ENCODE measurements at regions not wholly inside any gene's neighbourhood (a gene's known extent, or its start where the extent isn't known, plus 50 kb on each side); places are given as distances from the start of the nearest gene placed in this dataset.
"Not testable (repeated sequence)": the region's sequence is repeated elsewhere in the genome, so short reads cannot be mapped to it uniquely, and the experiment has no call there.

DNA sequence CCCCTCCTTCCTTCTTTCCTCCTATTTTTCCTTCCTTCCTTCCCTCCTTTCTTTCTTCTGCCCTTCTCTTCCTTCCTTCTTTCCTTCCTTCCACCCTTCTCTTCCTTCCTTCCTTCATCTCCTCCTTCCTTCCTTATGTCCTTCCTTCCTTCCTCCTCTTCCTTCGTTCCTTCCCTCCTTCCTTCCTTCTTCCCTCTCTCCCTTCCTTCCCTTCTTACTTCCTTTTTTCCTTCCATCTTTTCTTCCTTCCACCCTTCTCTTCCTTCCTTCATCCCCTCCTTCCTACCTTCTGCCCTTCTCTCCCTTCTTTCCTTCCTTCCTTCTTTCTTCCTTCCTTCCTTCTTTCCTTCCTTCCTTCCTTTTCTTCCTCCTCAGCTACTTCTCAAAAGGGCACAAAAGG is 287.3 kb upstream of the ZNF507 start:
- no peak for DNase-seq

- DNase-seq = no peak
Observed at GRCh38 chr19:32061315-32061714, 284.1 kb upstream of the ZNF507 start.

- DNase-seq = no peak
Observed at GRCh38 chr19:32063601-32064000, 281.8 kb upstream of the ZNF507 start.

DNA sequence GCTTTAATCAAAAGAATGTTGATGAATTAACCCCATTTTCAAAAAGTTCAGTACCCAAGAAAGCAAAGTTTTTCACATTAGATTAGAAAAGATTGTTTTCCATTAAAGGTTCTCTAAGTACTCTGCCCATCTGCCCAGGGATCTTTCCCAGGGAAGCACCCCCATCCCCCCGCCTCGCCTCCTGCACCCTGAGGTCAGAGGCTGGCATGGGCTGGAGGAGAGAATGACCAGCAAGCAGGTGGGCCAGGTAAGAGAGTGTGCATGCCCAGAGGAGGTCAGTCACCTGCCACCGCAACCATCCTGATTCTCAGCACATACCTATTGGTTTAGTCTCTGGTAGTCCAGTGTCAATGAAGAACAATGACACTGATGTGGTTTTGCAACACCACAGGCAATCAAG is 279.4 kb upstream of the ZNF507 start:
- no peak for DNase-seq

- DNase-seq = no peak
Observed at GRCh38 chr19:32067685-32068084, 277.7 kb upstream of the ZNF507 start.

DNA sequence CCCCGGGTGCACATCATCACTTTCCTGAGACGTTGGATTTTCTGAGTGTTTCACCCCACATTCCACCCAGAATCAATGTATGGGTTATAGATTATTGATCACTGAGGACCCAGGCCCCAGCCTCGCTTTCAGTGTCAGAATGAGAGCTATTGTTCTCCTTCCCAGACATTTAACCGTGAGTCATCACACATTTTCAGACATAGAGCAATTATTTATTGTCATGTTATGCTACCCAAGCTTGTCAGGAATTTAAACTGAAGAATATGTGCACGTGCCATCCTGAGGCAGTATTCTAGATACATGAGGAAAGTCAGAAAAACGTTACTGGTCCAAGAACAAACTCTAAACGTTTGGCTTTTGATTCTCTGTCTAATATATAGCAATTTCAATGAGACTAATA is 276.6 kb upstream of the ZNF507 start:
- no peak for DNase-seq

DNA sequence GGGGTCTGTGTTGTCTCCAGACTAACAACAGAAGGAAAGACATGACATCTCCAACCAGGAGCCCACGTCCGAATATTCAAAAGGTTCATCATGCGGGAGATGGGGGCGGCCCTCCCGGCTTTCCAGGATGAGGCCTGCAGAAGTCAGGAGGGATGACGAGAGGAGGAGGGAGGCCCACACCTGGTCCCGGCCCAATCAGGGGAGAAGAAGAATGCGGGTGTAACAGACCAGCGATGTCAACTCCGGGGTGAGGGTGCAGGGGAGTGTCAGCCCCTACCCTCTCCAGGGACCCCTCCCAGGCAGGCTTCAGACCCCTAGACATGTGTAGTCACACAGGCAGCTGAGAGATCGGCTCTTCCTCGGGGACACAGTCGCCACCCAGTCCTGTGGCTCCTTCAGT is 275.3 kb upstream of the ZNF507 start:
- no peak for DNase-seq

DNA sequence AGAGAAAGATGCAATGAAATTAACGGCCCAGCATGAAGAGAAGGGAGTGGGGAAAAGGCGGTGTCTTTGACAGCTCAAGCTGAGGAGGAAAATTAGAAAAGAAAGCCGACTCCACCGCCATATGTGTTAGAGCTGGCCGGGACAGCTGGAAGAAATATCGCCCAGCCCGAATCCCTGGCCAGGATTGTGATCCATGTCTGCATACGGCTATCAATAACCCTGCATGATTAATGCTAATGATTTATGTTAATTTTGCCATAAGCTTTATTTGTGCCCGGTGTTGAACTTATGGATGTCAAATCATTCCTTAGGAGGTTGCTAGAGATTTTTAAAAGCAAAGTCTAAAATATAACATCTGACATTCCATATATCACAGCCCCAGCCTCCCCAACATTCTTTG is 263.4 kb upstream of the ZNF507 start:
- DNase-seq = no peak

DNA sequence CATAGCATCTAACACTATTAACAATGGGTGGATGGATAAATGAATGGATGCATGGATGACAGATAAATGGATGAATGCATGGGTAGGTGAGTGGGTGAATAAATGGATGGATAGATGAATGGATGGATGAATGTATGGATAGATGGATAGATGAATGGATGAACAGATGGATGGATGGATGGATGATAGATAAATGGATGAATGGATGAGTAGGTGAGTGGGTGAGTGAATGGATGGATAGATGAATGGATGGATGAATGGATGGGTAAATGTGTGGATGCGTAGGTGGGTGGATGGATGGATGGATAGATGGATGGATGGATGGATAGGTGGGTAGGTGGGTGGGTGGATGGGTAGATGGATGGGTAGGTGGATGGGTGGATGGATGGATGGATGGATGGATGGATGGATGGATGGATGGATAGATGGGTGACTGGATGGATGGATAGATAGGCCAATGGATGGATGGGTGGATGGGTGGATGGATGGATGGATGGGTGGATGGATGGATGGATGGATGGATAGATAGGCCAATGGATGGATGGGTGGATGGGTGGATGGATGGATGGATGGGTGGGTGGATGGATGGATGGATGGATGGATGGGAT is 260.6 kb upstream of the ZNF507 start:
- DNase-seq = not testable (repeated sequence)

- no peak for DNase-seq
Observed at GRCh38 chr19:32091241-32091640, 254.2 kb upstream of the ZNF507 start.

DNA sequence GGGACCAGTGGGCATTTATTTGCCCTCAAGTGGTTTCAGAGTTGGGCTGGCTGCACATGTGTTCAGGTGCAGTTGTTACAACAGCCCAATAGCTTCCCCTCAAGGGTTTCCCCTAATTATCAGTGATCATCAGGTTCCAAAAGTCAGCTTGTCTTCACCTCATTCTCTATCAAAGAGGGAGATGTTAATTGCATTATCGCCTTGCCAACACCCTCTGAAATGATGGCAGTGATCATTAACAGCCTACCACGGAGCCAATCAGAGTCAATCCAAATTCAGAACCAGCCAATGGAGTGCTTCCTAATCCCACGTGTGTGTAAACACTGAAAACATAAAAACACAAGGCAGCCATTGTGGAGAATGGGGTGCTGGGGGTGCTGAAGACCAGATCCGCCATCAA is 248.4 kb upstream of the ZNF507 start:
- no peak for DNase-seq

DNA sequence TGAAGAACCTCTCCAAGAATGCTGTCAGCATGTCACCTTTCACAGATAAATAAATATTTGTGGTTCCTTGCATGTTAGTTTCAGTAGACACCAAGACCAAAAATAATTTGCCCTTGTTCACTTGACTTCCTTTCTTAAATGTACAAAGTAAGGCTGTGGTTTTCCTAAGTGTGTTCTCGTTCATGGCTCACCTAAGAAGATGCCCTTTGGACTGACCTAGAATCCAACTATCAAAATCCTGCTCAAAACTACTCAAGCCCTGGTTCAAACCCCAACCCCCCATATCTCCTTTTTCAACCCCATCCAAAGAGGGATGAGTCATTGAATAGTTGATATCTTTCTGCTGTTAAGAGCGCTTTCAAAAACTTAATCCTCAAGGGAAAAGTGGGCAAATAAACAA is 247.8 kb upstream of the ZNF507 start:
- DNase-seq = no peak

GRCh38 chr19:32098968-32099367 is 246.4 kb upstream of the ZNF507 start:
- no peak for DNase-seq

DNA sequence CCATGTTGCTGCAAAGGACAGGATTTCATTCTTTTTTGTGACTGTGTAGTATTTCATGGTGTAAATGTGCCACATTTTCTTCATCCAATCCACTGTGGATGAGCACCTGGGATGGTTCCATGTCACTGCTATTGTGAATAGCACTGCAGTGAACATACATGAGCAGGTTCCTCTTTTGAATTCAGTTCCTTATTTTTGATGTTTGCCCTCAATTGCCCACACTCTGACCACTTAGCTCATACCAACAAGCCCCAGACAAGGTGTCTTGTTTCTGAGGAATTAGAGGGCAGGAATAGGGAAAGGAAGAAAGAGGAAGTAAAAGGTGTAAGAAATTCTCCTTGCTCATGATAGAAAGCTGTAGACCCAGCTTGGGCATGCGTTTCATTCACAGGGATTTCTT is 244.2 kb upstream of the ZNF507 start:
- no peak for DNase-seq

DNA sequence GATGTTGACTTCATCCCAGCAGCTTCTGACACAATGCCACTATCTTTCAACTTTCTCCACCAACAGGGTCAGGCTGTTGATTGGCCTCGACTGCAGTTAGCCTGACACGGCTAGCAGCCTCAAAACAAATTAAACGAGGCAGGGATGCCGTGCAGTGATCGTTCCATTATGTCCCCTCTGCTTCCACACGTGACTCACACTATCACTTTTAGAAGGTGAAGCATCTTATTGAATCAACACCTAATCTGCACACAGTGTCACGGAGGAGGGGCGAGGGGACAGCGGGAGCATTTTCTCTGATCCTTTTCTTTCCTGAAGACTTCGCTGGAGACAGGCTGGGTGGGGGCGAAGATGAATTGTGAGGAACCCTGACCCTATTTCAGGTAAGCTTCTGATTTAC is 241.9 kb upstream of the ZNF507 start:
- DNase-seq = no peak

DNA sequence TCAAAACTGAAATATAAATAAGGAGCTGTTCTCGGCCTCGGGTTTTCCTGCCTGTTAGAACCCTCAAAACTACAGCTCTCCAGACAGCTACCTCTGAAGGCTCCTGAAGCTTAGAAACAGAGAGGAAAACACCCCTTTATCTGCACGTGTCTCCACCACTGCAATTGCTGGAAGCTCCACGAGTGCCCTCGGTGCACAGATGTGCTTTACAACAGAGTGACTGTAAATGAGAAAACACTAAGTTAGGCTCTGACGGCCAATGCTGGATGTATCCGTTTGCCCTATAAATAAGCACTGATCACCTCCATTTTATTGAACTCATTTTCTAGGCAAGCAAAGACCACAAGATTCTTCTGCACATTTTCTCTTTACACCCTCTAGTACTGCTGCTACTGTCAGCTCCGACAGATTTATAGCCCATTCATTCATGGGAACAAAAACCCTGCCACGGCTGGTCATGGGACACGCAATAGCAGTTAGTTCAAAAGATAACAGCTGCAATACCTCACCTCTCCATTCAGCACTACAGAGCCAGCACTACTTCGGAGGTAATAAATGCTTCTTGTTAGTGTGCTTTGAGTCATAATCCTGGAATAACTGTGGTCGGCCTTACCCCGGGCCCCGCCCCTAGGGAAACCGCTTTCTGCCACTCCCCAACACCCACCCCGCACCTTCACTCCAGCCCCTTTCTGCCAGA is 241.1 kb upstream of the ZNF507 start:
- DNase-seq = peak in 1 of 3 experiments; percentile 4

DNA sequence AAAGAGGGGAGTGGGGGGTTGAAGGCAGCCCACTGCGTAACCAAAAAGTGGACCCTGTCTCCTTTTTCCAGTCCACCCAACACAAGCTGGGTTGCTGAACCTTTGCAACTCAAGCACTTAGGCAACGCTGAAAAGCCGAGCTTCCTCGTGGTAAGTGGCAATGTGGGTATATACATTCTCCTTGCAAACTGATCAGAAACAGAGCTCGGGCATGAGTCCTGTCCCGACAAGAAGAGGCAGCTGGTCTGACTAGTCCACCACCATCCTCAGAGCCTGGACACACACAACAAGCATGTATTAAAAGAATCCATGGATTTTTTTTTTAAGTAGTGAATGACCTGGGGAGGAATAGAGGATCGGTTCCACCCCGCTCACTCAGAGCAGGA is 240.6 kb upstream of the ZNF507 start:
- DNase-seq = no peak

- no peak for DNase-seq
Observed at GRCh38 chr19:32105527-32106310, 239.7 kb upstream of the ZNF507 start.

- no peak for DNase-seq
Observed at GRCh38 chr19:32122258-32122657, 223.2 kb upstream of the ZNF507 start.

DNA sequence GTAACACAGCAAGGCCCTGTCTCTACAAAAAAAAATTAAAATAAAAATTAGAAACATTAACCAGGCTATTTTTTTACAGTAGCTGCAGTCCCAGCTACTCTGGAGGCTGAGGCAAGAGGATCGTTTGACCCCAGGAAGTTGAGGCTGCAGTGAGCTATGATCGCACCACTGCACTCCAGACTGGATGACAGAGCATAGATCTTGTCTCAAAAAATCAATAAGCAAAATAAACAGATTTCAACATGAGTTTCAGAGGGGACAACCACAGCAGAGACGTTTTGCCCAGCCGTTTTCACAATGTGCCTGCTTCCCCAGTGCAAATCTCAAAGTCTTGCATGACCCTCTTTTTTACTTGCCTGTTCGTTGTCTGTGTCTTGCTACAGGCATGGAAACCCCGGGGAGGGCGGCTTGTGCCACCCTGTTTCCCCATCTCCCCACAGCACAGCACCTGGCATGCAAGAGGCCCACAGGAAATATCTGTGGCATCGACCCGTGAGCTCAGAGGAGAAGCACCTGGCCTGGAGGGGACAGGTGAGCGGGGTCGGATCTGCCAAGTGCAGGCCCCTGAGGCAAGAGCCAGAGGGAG is 222.0 kb upstream of the ZNF507 start:
- no peak for DNase-seq

DNA sequence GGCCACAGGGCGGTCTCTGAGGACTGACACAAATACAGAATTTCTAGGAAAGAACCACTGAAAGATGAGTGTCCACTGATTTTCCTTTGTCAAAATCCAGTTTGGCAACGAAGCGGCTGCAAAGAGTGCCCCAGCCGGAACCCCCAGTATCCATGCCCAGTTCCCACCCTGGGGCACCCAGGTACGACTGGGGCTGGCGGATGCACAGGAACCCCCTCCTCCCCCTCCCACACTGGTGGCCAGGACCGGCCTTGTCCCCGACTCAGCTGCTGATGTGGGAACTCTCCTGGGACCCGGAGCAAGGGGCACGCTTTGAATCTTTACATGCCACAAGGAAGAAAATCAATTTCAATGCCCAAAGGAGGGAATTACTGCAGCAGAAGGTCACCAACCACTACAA is 220.8 kb upstream of the ZNF507 start:
- DNase-seq = no peak

GRCh38 chr19:32129141-32129540 is 216.3 kb upstream of the ZNF507 start:
- DNase-seq = no peak

DNA sequence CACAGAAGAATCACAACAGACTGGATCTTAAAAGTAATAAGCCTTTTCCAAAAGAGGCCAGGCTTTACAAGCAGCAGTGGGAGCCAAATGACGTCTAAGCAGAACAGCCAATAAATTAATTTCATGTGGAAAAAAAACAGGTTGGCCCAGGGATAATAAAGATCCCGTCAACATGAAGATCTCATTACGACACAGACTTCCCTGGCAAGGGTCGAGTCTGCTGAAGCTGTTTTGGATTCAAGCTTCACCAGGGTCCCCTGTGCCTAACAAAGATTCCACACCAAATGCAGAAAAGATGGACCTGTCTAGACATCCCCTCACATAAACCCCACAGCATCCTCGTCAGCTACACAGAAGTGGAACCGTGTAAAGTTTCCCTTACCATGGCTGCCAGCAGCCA is 215.1 kb upstream of the ZNF507 start:
- DNase-seq = no peak

DNA sequence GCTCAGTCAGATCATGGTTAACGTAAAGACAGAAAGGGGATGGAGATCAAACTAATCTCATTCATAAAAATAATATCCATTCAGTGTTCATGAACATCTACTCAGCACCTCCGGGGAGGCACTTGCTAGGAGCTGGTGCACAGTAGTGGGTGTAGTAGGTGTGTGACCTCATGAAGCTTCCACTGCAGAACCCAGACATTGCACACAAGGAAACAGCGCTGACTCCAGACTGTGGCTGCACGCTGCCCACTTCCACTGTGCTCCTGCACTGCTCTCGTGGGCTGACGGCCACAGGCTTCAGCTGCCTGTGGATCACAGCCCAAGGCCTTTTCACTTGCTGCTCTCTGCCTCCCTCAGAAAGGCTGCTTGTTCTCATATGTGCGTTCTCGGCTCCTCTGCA is 214.4 kb upstream of the ZNF507 start:
- no peak for DNase-seq

All from NCI-H1417 (cell line).